Endodermal cell (in vitro differentiated cells): ENCODE measurements at regions not wholly inside any gene's neighbourhood (a gene's known extent, or its start where the extent isn't known, plus 50 kb on each side); places are given as distances from the start of the nearest gene placed in this dataset.

ENCODE experiments used
- DNase-seq: peaks from one replicate; pipeline ENCODE4 v3.0.0-alpha.2; 2017
- H3K27ac ChIP-seq: 2 replicates; pipeline ENCODE4 v1.5.1; 2013; ENCODE audit warnings: mild to moderate bottlenecking, low read depth, low read length, moderate library complexity
- H3K27me3 ChIP-seq: 2 replicates; pipeline ENCODE4 v1.6.1; 2013; ENCODE audit warnings: mild to moderate bottlenecking, low read length, moderate library complexity; ENCODE audit not compliant: insufficient read depth, control insufficient read depth, poor library complexity, severe bottlenecking
- H3K36me3 ChIP-seq: 2 replicates; pipeline ENCODE4 v1.7.0; 2013; ENCODE audit warnings: mild to moderate bottlenecking, low read length, moderate library complexity; ENCODE audit not compliant: control insufficient read depth, insufficient read depth
- H3K4me1 ChIP-seq: one replicate; pipeline ENCODE4 v1.7.0; 2013; ENCODE audit warnings: low read length; ENCODE audit not compliant: control insufficient read depth, insufficient read depth
- H3K4me3 ChIP-seq: 2 replicates; pipeline ENCODE4 v1.5.1; 2013; ENCODE audit warnings: mild to moderate bottlenecking, low read length, moderate library complexity
- H3K9ac ChIP-seq: 2 replicates; pipeline ENCODE4 v1.6.1; 2013; ENCODE audit warnings: mild to moderate bottlenecking, low read length, moderate library complexity; ENCODE audit not compliant: poor library complexity, severe bottlenecking; ENCODE audit errors: extremely low read depth
- H3K9me3 ChIP-seq: 2 replicates; pipeline ENCODE4 v1.6.1; 2013; ENCODE audit warnings: mild to moderate bottlenecking, low read length, moderate library complexity; ENCODE audit not compliant: control insufficient read depth
- H3K27ac Mint-ChIP-seq: 2 replicates; pipeline ENCODE4 v1.8.0; 2020; ENCODE audit warnings: mixed read lengths
- H3K27me3 Mint-ChIP-seq: 2 replicates; pipeline ENCODE4 v1.8.0; 2021; ENCODE audit warnings: mild to moderate bottlenecking, mixed read lengths; ENCODE audit not compliant: insufficient read depth
- H3K36me3 Mint-ChIP-seq: 2 replicates; pipeline ENCODE4 v1.8.0; 2020; ENCODE audit warnings: low read depth, mixed read lengths
- H3K4me1 Mint-ChIP-seq: 2 replicates; pipeline ENCODE4 v1.8.0; 2020; ENCODE audit warnings: mixed read lengths
- H3K4me3 Mint-ChIP-seq: 2 replicates; pipeline ENCODE4 v1.8.0; 2020; ENCODE audit warnings: mild to moderate bottlenecking, moderate library complexity, mixed read lengths
- H3K9me3 Mint-ChIP-seq: 2 replicates; pipeline ENCODE4 v1.8.0; 2020; ENCODE audit warnings: mild to moderate bottlenecking, mixed read lengths
- WGBS, 2 experiments: methylation state at CpG; one replicate each; pipeline versions ENCODE4 v1.1.5 to v1.1.7; 2013; ENCODE audit warnings: missing lambda C conversion rate in 2 of 2, mixed read lengths in 1 of 2; ENCODE audit not compliant: insufficient coverage in 1 of 2, insufficient read length in 1 of 2; 5-methylcytosine and 5-hydroxymethylcytosine counted together
- TF ChIP-seq, protein P1 (sequence below): fragments of 200-600 bp; sonication (generic); conservative IDR thresholded peaks from 2 replicates; pipeline ENCODE4 v1.5.0; 2021; ENCODE audit warnings: antibody characterized with exemption, mild to moderate bottlenecking

- Histone ChIP-seq H3K27ac (no peak overlapping the region), H3K4me3 (no peak overlapping the region), H3K9ac (no peak overlapping the region), H3K36me3 (no peaks in the 10 kb centered on the region), H3K4me1 (no peaks in the 10 kb centered on the region), H3K27me3 (no peaks in the 10 kb centered on the region), H3K9me3 (no peaks in the 10 kb centered on the region)
- DNase-seq = peak; percentile 39
- Mint-ChIP-seq H3K27me3 (peaks cover 24% of the 10 kb centered on the region), H3K4me1 (no peaks in the 10 kb centered on the region), H3K36me3 (no peaks in the 10 kb centered on the region), H3K27ac (no peak overlapping the region), H3K4me3 (no peak overlapping the region), H3K9me3 (peaks cover 1% of the 10 kb centered on the region)
- 86 to 96% methylated on average over 12 to 20 of the region's 20 CpGs for WGBS, 2 experiments
- TF ChIP-seq, protein P1, sequence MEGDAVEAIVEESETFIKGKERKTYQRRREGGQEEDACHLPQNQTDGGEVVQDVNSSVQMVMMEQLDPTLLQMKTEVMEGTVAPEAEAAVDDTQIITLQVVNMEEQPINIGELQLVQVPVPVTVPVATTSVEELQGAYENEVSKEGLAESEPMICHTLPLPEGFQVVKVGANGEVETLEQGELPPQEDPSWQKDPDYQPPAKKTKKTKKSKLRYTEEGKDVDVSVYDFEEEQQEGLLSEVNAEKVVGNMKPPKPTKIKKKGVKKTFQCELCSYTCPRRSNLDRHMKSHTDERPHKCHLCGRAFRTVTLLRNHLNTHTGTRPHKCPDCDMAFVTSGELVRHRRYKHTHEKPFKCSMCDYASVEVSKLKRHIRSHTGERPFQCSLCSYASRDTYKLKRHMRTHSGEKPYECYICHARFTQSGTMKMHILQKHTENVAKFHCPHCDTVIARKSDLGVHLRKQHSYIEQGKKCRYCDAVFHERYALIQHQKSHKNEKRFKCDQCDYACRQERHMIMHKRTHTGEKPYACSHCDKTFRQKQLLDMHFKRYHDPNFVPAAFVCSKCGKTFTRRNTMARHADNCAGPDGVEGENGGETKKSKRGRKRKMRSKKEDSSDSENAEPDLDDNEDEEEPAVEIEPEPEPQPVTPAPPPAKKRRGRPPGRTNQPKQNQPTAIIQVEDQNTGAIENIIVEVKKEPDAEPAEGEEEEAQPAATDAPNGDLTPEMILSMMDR = no peak
Observed at GRCh38 chr10:123570051-123570897, 95.9 kb upstream of the GPR26 start.

- Mint-ChIP-seq H3K9me3 (peaks cover 1% of the 10 kb centered on the region), H3K4me1 (no peaks in the 10 kb centered on the region), H3K27ac (no peak overlapping the region), H3K4me3 (no peak overlapping the region), H3K36me3 (no peaks in the 10 kb centered on the region), H3K27me3 (peaks cover 24% of the 10 kb centered on the region)
- no peaks in the 10 kb centered on the region for H3K4me1 ChIP-seq
- no peaks in the 10 kb centered on the region for H3K36me3 ChIP-seq
- H3K4me3 ChIP-seq = no peak overlapping the region
- no peak overlapping the region for H3K9ac ChIP-seq
- no peaks in the 10 kb centered on the region for H3K9me3 ChIP-seq
- no peak overlapping the region for H3K27ac ChIP-seq
- 85 to 89% methylated on average over 5 to 12 of the region's 12 CpGs for WGBS, 2 experiments
- TF ChIP-seq, protein P1 = no peak
- DNase-seq = peak; percentile 25
- H3K27me3 ChIP-seq = no peaks in the 10 kb centered on the region
Observed at GRCh38 chr10:123570898-123571515, 95.1 kb upstream of the GPR26 start.

DNA sequence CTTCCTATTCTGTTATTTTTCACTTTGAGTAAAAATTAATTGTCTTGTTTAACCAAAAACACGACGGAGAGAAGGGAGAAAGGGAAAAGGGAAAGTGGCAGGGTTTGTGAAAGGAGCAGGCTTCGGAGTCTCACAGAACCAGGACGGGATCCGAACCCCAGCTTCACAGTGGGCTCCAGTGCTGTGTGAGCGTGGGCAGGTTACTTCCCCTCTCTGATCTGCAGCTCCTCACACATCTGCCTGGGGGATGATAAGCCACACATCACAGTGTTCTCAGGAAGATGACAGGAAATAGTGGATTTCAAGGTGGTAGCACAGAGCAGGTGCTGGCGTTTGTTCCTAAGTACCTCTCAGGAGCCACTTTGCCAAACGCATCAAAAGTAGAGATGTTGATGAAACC, 94.2 kb upstream of the GPR26 start:
- H3K9me3 Mint-ChIP-seq = no peaks in the 10 kb centered on the region
- Histone ChIP-seq H3K36me3 (no peaks in the 10 kb centered on the region), H3K9ac (no peak overlapping the region), H3K27me3 (no peaks in the 10 kb centered on the region), H3K4me1 (no peaks in the 10 kb centered on the region), H3K27ac (no peak overlapping the region), H3K4me3 (no peak overlapping the region), H3K9me3 (no peaks in the 10 kb centered on the region)
- no peaks in the 10 kb centered on the region for H3K36me3 Mint-ChIP-seq
- peaks cover 24% of the 10 kb centered on the region for H3K27me3 Mint-ChIP-seq
- no peaks in the 10 kb centered on the region for H3K4me1 Mint-ChIP-seq
- no peak overlapping the region for H3K27ac Mint-ChIP-seq
- TF ChIP-seq, protein P1 = no peak
- no peak overlapping the region for H3K4me3 Mint-ChIP-seq
- 77 to 91% methylated on average over 4 to 8 of the region's 8 CpGs for WGBS, 2 experiments
- DNase-seq = peak; percentile 21
